ENCODE measurements at regions not wholly inside any gene's neighbourhood (a gene's known extent, or its start where the extent isn't known, plus 50 kb on each side); places are given as distances from the start of the nearest gene placed in this dataset.

GRCh38 chr4:126251169-126251568 lies 936.4 kb downstream of the FAT4 start:
- TF ChIP-seq POLR2A (IDR thresholded peaks at IDR 0.05): no peak
- no peak for TF ChIP-seq CTCF (IDR thresholded peaks at IDR 0.05)
- H3K4me3 ChIP-seq (ENCODE audit: low read depth, poor library complexity, severe bottlenecking): no peak overlapping the region
- DNase-seq (ENCODE audit: low spot score in 2 of 2): no peak
- intact Hi-C loops (cut with DNase I; ENCODE audit: low total_unique reads): no loop called here

GRCh38 chr4:126262665-126263064 lies 947.9 kb downstream of the FAT4 start:
- TF ChIP-seq CTCF (IDR thresholded peaks at IDR 0.05) (no peak), POLR2A (IDR thresholded peaks at IDR 0.05) (no peak)
- 46 to 47% methylated on average over 2 of the region's 2 CpGs for WGBS, 2 donors
- intact Hi-C loops (cut with DNase I; ENCODE audit: low total_unique reads): no loop called here
- no peak for DNase-seq (ENCODE audit: low spot score in 2 of 2)
- H3K4me3 ChIP-seq (ENCODE audit: low read depth, poor library complexity, severe bottlenecking): no peak overlapping the region

- H3K4me3 ChIP-seq (ENCODE audit: low read depth, poor library complexity, severe bottlenecking): no peak overlapping the region
- DNase-seq (ENCODE audit: low spot score in 2 of 2): no peak
- intact Hi-C loops (cut with DNase I; ENCODE audit: low total_unique reads): no loop called here
- no peak for TF ChIP-seq POLR2A (IDR thresholded peaks at IDR 0.05)
- no peak for TF ChIP-seq CTCF (IDR thresholded peaks at IDR 0.05)
Observed at GRCh38 chr4:126264839-126265238, 950.1 kb downstream of the FAT4 start.

GRCh38 chr4:126265888-126266287 lies 951.1 kb downstream of the FAT4 start:
- intact Hi-C loops (cut with DNase I; ENCODE audit: low total_unique reads): no loop called here
- TF ChIP-seq POLR2A (IDR thresholded peaks at IDR 0.05) (no peak), CTCF (IDR thresholded peaks at IDR 0.05) (no peak)
- DNase-seq (ENCODE audit: low spot score in 2 of 2): no peak
- H3K4me3 ChIP-seq (ENCODE audit: low read depth, poor library complexity, severe bottlenecking): no peak overlapping the region

- intact Hi-C loops (cut with DNase I; ENCODE audit: low total_unique reads): no loop called here
- no peak for DNase-seq (ENCODE audit: low spot score in 2 of 2)
- 20 to 24% methylated on average over 1 of the region's 1 CpG for WGBS, 2 donors
- H3K4me3 ChIP-seq (ENCODE audit: low read depth, poor library complexity, severe bottlenecking): no peak overlapping the region
- TF ChIP-seq CTCF (IDR thresholded peaks at IDR 0.05) (no peak), POLR2A (IDR thresholded peaks at IDR 0.05) (no peak)
Observed at GRCh38 chr4:126267689-126268088, 952.9 kb downstream of the FAT4 start.

GRCh38 chr4:126268106-126268505 lies 953.4 kb downstream of the FAT4 start:
- intact Hi-C loops (cut with DNase I; ENCODE audit: low total_unique reads): no loop called here
- TF ChIP-seq CTCF (IDR thresholded peaks at IDR 0.05) (no peak), POLR2A (IDR thresholded peaks at IDR 0.05) (no peak)
- DNase-seq (ENCODE audit: low spot score in 2 of 2): no peak
- H3K4me3 ChIP-seq (ENCODE audit: low read depth, poor library complexity, severe bottlenecking): no peak overlapping the region

Data from lower leg skin (tissue), 4 donors.